GM21717 (cell line): ENCODE measurements at regions not wholly inside any gene's neighbourhood (a gene's known extent, or its start where the extent isn't known, plus 50 kb on each side); places are given as distances from the start of the nearest gene placed in this dataset.

Experiments
- ATAC-seq: cut with Tn5 transposase; IDR thresholded peaks from one replicate; pipeline ENCODE4 v1.9.1; 2021; ENCODE audit warnings: mild to moderate bottlenecking, moderate library complexity; ENCODE audit not compliant: unreplicated experiment

DNA sequence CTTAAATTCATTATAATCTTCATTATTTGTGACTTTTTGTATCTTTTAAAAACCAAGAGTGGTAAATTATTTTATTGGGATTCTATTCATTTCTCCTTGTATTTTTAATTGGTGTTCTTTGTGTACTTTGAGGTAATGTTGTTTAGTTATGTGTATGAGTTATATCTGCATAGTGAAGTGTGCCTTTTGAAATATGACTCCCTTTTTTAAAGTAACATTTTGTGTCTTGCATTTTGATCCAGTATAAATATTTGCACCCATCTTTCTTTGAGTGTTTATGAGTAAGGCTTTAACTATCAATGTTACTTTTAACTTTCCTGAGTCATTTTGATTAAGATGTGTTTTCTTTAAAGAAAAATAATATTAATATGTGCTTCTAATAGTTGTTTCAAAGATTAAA is 90.0 kb upstream of the MYOCD start:
- no peak for ATAC-seq

DNA sequence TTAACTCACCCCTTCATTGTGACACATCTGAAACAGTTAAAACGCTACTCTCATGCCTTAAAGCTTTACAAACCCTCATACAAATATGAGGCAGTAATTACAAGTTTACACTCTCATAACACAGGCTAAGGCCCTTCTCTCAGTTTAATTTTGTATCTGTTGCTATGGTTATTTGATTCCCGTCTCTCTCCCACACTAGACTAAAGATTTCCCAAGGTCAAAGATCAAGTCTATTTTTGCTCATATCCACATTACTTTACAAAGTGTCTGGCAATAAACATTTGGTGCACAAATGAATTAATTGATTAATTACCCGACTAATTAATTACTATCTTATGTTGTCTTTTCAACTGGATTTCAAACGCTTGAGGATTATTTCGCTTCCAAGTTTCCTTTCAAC is 86.4 kb upstream of the MYOCD start:
- ATAC-seq, result no peak

- ATAC-seq, result no peak
These were observed 85.0 kb upstream of the MYOCD start for GRCh38 chr17:12580640-12581039.

DNA sequence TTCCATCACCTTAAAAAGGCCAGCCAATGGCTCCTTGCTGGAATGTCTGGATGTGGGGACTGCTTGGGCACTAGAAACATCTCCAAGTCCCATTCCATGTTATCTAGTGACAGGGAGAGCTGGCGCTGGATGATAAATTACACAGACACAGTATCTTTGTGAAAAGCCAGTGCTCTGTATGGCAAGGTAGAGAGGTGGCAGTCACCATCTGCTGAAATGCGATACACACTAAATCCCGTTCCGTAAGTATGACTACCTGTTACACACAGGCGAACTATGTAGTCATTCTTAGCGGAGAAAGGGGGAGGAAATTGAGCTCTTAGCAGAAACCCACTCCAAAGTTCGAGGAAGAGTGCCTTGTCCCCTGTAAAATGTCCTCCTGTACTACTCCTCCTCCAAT is 81.0 kb upstream of the MYOCD start:
- ATAC-seq, result no peak

DNA sequence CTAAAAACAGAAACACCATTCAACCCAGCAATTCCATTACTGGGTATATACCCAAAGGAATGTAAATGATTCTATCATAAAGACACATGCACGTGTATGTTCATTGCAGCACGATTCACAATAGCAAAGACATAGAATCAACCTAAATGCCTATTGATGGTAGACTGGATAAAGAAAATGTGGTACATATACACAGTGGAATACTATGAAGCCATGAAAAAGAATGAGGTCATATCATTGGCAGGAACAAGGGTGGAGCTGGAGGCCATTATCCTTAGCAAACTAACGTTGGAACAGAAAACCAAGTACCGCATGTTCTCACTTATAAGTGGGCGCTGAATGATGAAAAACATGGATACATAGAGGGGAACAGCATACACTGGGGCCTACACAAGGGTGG is 77.2 kb upstream of the MYOCD start:
- no peak for ATAC-seq

GRCh38 chr17:12590417-12590816 is 75.3 kb upstream of the MYOCD start:
- no peak for ATAC-seq

DNA sequence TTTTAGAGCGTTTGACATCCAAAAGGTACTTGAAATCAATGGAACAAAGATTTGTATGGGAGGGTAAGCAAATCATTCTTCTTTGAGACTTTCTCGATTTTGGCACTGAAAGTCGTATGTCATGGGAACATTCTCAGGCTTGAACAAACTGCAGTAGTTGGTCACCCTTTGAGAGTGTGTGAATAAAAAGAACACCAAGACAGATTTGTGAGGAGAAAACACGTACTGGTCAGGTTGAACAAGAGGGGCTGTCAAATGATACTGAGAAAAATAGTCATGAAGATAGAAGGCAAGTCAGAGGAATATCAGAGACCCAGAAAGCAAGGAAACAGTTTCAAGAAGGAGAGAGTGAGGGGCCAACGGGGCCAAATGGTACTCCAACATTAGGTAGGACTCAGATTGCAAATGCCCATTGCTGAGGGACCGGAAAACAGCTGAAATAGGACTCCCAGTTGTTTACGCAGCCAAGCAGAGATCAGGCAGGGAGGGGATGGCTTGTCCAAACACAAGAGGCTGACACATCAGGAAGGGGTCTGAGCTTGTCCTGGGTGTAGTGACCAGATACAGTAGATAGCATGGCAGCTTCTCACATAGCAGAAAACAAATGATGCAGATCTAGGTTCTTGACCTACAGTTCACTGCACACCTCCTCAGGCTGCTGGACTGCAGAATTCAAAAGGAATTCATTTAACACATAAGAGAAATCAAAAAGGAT is 74.5 kb upstream of the MYOCD start:
- ATAC-seq, result no peak

DNA sequence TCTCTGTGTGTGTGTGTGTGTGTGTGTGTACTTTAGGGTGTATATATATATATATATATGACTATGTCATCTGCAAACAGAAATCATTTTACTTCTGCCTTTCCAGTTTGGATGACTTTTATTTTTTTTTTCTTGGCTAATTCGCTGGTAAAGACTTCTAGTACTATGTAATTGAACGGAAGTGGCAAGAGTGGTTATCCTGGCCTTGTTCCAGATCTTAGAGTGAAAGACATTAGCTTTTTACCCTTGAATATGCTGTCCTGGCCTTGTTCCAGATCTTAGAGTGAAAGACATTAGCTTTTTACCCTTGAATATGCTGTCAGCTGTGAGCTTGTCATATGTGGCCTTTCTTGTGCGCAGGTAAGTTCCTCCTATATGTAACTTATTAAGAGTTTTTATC is 72.7 kb upstream of the MYOCD start:
- ATAC-seq, result no peak

DNA sequence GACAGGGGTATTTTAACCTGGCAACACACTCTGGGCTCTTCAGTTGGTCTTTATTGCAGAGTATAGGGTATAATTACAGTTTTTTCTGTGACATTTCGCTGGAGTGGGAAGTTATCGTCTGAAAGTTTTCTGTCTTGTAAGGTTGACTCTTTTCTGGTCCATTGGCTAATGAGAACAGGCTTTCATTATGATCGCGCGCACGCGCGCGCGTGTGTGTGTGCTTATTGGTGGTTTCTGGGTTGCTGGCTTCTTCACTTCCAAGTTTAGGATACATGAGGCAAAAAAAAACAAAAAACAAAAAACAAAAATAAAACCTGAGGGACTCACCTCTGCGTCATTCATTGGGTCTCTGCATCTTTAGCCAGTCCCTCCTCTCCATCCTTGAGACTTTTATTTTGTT is 68.7 kb upstream of the MYOCD start:
- no peak for ATAC-seq

DNA sequence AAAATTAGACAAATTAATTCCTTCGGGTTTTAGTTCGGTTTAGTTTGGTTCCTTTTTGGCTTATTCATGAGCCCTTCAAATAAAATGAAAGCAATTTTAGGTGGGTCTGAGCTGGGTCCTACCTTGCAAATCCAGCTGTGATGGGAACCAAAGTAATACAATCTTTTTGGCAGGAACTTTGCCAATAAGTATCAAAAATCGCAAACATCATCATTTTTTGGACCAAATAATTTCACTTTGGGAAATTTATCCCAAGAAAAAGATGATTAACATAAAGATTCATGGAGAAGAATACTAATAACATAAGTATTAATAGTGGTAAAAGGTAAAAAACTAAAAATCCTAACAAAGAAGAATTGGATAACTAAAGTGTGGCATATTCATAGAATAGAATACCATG is 67.8 kb upstream of the MYOCD start:
- ATAC-seq, result no peak

DNA sequence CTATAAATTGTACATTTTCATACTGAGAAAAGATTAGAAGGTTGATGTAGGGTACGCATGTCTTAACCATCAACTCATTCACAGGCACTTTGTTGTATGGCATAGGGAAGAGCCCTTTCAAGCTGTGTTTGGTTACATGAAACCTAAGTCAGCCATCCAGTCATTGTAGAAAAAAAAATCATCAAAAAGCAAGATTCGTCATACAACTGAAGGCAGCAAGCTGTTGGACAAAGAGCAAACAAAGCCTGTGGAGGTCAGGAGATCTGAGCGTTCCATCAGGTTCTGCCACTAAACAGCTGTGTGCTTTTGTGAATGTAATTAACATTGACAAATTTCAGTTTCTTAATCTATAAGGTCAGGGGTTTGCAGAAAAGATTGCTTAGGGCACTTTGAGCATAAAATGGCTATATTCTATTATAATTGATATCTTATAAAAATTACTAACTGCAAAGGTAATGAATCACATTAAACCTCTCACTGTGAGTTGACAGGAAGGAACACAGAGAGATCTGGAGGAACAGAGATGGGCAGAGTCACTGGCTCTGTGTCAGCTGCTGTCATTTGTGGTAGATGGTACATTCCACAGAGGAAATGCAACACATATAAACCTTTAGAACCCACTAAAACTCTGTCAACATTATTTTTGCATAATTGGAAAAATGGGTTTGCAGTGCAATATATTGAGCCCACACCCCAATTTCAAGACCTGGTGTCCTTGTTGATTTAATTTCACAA is 66.3 kb upstream of the MYOCD start:
- ATAC-seq, result no peak

DNA sequence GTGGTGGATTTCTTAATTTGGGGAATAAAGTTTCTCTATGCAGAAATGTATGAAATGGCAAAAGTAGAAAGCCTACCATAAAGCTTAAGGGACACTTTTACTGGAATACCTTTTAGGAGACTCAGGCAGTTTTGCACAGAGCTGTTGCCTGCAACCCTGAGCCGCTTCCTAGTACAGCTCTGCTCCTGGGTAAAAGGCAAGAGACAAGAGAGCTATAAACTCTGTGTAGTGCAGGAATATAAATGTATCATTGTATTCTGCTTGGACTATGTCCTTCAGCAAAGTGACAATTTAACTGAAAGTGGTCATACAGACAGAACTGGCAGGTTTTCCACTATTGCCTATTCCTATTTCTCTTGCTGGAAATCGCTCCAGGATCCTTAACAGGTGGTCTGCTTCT is 65.3 kb upstream of the MYOCD start:
- ATAC-seq, result no peak

DNA sequence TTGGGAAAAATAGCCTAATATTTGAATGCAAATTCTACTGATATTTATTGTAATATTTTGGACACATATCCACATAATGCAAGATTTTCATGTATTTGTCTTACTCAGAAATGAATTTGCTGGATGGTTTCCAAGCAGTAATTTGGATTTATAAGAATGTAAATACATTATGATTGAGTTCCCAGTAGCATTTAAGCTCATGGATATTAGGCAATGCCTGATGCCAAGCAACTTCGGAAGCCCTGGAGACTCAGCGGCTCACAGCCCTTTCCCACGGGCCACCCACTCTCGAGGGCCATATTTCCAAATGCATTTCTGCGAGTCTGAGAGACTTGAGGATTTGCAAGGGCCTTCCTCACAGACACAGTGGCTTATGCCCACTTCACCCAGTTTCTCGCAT is 62.1 kb upstream of the MYOCD start:
- ATAC-seq, result no peak

- no peak for ATAC-seq
These were observed 60.5 kb upstream of the MYOCD start for GRCh38 chr17:12605222-12605621.

DNA sequence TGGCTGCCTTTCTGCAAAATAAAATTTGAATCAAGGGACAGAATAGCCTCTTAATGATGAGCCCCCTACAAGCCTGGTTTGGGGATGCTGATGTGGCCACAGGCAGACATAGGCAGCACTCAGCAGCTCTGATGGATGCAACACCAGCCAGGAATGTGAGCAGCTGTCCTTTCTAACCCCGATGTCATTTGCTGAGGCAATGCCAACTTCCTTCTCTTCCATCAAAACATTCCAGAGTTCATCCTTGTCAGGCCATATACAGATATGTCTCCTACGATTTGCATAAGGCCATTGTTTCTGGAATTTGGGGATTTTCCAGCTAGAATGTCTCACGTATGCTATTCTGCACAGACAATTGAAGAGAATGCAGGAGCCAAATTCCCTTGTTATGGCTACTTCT is 52.1 kb upstream of the MYOCD start:
- ATAC-seq, result no peak
